SH-SY5Y (cell line): ENCODE measurements at regions not wholly inside any gene's neighbourhood (a gene's known extent, or its start where the extent isn't known, plus 50 kb on each side); places are given as distances from the start of the nearest gene placed in this dataset.

Source experiments
- GATA2 ChIP-seq: IDR thresholded peaks from 2 replicates; pipeline ENCODE4 v1.6.1; 2011; ENCODE audit warnings: mild to moderate bottlenecking, low read depth, low read length
- GATA3 ChIP-seq: IDR thresholded peaks from 2 replicates; pipeline ENCODE4 v1.6.1; 2011; ENCODE audit warnings: low read depth, mild to moderate bottlenecking, low read length, moderate library complexity

DNA sequence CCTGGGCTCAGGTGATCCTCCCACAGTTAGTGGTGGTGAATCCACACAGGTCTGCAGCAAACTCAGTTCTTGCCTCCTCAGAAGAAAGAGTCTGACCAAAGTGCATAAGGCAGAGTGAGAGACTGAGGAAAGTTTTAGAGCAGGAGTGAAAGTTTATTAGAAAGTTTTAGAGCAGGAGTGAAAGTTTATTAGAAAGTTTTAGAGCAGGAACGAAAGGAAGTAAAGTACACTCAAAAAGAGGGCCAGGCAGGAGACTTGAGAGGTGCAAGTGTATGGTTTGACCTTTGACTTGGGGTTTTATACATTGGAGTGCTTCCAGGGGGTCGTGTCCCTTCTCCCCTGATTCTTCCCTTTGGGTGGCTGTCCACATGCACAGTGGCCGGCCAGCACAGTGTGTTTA lies 84.2 kb downstream of the LSM3 start:
- TF ChIP-seq GATA2 (no peak), GATA3 (no peak)
